GM21786 (cell line): ENCODE measurements at regions not wholly inside any gene's neighbourhood (a gene's known extent, or its start where the extent isn't known, plus 50 kb on each side); places are given as distances from the start of the nearest gene placed in this dataset.

Experiments used
- ATAC-seq: cut with Tn5 transposase; IDR thresholded peaks from one replicate; pipeline ENCODE4 v1.9.1; 2021; ENCODE audit not compliant: unreplicated experiment

GRCh38 chr10:4538016-4538415, 288.0 kb upstream of the AKR1E2 start:
- ATAC-seq, result no peak

DNA sequence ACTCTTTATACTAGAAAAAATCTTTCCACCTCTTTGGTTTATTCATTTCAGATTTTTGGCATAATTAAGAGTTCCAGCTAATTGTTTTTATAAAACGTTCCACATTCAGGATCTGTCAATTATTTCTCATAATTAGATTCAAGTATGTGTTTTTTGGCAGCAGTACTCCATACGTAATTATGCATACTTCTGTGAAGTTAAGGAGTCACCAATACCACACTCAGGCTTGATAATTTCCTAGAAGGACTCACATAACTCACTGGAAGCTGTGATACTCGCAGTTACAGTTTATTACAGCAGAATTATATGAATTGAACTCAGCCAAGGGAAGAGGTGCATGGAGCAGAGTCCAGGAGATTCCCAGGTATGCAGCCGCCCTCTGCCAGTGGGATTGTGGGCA, 290.5 kb upstream of the AKR1E2 start:
- ATAC-seq, result no peak

DNA sequence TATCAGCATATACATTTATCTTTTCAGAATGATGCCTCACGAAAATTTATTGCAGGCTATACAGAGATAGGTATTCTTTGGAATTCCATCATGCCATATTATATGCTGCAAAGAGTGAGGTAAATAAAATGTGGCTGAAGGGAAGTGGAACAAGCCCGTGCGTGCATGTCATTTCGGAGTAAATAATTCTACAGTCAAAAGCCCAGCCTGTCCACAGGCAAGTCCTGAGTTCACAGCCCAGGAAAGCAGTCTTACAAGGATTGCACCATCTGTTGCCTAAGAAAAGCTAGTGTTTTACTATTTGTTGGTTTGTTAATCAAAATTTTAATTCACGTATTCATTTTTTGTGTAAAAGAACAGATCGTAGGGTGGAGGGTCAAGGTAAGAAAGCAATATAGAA, 292.4 kb upstream of the AKR1E2 start:
- ATAC-seq, result no peak

DNA sequence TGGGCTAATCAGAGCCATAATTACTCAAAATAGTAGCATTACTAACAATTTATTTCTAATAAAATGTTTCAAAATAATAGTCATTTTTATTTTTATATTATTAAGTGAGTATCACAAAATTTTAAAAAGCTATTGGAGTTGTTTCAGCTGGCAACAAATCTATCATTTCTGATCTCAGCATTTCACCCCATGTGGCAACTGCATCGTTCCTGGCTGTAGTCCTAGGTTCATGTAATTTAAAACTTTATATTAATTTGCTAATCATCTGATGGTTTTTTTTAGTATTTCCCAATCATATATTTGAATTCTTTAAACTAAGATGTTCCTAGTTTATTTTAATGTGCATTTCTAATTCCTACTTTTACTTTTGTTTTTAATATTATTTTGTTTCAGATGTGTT, 293.0 kb upstream of the AKR1E2 start:
- no peak for ATAC-seq

- no peak for ATAC-seq
These were observed 293.5 kb upstream of the AKR1E2 start for GRCh38 chr10:4532467-4532866.

DNA sequence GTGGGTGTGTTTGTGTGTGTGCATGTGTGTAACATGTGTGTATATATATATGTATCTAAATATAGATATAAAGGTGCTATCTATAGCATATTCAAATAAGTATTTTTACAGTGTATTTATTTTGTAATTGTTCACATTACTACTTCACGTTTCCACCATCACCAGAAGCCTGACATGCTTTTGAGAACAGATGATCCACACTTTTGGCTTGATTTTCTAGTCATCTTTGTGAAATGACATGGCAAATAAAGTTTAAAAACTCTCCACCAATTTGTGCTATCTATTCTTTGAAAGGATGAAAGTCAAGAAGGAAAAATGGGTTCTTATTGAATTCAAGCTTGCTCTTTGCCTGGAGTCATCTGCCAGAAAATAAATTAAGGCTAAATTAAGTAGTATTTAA, 294.0 kb upstream of the AKR1E2 start:
- no peak for ATAC-seq

- ATAC-seq, result no peak
These were observed 296.7 kb upstream of the AKR1E2 start for GRCh38 chr10:4529266-4529665.

GRCh38 chr10:4527281-4527970, 298.6 kb upstream of the AKR1E2 start:
- no peak for ATAC-seq

DNA sequence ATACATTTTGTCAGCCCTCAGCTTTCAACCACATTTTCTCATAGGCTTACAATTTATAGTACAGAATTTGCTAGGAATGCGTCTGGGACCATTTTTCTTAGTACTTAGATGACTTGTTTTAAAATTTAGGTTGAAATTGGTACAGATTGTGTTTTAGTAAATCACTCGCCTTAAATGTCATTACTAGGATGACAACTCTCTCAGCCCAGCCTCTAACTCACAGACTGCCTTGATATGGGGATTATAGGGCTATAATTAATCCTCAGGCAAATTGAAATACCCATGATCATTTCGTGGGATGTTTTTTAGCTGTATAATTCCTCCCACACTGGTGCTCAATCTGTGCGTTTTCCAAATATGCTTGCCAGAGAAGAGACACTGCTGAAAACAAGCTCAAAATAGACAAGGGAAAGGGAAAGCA, 299.7 kb upstream of the AKR1E2 start:
- ATAC-seq, result no peak

DNA sequence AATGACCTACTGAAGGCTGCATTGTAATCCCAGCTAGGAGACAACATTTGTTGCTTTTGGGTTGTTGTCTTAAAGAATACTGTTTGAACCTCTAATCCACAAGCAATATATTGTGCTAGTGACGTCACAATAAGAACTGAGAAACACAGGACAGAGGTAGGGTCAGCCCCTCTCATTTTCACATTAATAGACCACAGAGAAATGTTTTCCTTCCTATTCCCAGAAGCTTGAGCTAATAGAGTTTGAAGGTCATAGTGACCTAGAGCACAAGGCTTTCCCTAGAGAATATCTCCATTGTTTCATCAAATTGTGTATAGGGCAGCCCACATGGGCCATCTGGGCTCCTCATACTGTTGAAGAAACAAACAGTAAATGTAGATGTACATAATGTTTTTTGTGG, 300.9 kb upstream of the AKR1E2 start:
- no peak for ATAC-seq

DNA sequence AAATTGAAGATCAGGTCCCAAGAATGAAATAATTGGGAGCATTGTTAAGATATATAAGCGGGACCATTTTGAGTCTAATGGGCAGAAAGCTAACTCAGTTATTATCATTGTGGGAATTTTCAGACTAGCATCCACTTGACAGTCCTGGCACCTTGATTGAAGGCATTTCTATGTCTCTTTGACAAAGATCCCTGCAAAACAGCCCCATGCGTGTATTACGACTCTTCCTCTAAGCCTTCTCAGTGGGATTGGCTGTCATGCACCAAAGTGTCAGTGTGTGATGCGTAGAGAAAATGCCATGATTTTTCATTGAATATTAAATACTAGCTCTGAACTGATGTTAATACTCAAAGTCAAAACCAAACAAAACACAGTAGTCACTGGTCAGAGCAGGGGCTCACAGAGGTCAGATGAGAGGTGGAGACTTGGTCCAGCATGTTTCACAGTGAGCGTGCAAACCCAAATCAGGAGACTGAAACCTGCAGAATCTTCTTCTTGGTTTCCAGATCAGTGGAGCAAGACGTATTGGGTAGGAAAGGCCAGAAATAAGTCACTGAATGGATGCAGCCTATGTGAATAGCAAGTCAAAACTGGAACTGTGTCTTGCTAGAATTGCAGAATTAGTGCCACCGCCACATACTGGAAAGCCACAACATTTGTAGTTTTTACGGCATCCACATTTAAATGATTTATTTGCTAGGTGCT, 303.6 kb upstream of the AKR1E2 start:
- ATAC-seq, result no peak

- no peak for ATAC-seq
These were observed 306.2 kb upstream of the AKR1E2 start for GRCh38 chr10:4519658-4520402.

- no peak for ATAC-seq
These were observed 308.3 kb upstream of the AKR1E2 start for GRCh38 chr10:4517746-4518145.

DNA sequence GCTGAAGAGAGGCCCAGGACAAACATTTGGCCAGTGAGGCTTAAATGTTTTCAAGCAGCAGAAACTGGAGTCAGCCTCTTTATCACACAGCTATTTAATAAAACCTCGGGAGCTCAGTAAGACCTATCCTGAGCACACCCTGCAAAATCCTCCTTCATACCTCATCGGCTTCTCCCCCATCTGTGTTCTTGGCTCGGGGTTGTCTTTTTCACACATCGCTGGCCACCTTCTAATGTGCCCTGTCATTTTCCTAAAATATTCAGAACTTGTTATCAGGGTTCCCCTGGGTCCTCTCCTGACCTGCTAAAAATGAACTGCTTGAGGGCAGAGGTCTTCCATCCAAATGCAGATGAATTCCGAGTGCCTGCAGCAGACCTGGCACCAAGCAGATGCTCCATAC, 310.3 kb upstream of the AKR1E2 start:
- ATAC-seq, result no peak

DNA sequence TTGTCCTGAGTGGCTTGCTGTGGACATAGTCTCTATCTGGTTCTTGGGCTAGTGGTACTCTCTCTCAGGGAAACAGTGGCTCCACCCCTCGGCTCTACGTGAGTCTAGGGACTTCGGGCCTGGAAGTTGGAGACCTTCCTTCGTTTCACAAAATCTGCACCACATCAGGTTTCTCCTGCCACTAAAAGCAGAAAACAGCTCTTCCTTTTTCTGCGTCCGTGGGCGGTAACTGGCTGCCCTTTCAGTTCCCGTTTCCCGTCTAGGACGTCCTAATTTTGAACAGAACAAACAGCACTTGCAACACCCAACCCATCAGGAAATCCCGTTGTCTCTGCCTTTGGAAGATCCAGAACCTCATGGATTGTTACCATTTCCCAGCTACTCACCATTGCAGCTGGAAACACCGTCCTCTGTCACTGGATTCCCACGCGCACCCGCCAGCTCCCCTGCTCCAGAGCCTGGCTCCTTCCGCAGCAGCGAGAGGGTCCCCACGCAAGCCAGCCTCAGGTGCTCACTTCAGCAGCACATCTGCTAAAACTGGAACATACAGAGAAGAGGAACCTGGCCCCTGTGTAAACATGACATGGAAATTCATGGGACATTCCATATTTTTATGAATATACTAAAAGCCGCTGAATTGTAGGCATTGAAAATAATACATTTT, 311.4 kb upstream of the AKR1E2 start:
- ATAC-seq, result peak; percentile 78

DNA sequence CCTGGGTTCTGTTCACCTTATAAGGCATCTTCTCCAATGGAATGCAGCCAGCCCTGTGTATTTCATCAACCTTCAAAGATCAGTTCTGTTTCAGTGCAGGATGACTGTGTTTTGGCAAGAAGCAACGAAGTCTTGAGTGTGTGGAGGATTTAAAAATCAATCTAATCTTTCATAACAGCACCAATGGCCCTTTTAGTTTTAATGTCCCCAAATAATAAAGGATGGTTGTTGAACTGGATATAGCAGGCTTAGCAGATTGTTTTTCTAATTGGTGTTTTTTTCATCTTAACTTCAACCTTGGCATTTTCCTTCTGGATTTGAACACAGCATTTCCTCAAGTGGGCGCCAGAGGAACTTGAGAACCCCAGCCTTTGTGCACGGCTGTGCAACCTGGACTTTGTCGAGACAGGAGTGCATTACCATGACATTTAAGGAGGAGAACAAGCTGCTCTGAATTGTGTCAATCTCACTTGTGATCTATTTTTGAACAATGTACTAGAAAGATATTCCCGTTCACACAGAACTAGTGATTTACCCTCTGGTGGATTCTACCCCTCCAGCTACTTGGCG, 313.3 kb upstream of the AKR1E2 start:
- ATAC-seq, result no peak

DNA sequence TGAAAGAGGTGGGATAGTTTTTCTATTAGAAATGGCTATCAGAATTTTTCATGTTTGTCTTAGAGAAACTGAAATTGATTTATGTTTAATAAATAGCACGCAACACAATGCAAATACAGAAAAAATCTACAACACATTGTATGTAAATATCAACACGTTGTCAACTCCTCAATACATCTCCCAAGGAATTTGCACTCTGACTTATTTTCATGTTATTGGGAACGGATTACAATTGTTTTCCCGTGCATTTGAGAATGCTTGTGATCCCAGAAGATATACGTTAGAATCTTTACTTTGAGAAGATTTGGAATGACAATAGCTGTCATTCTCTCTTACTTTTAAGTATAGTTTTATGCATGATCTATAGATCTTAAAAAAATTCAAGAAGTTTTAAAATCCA, 313.8 kb upstream of the AKR1E2 start:
- ATAC-seq, result no peak

- no peak for ATAC-seq
These were observed 314.5 kb upstream of the AKR1E2 start for GRCh38 chr10:4511509-4511908.

- ATAC-seq, result no peak
These were observed 316.6 kb upstream of the AKR1E2 start for GRCh38 chr10:4509405-4509804.

GRCh38 chr10:4506095-4506494, 319.9 kb upstream of the AKR1E2 start:
- no peak for ATAC-seq

- ATAC-seq, result no peak
These were observed 321.5 kb upstream of the AKR1E2 start for GRCh38 chr10:4504550-4504949.
